Kidney tubule cell (primary cell): ENCODE measurements at regions not wholly inside any gene's neighbourhood (a gene's known extent, or its start where the extent isn't known, plus 50 kb on each side); places are given as distances from the start of the nearest gene placed in this dataset.
A peak's percentile ranks its signal among the peaks of the same experiment; 100 is the strongest.

Source experiments
- DNase-seq: peaks from one replicate; pipeline ENCODE4 v3.0.0-alpha.2; 2018; ENCODE audit warnings: low spot score

DNA sequence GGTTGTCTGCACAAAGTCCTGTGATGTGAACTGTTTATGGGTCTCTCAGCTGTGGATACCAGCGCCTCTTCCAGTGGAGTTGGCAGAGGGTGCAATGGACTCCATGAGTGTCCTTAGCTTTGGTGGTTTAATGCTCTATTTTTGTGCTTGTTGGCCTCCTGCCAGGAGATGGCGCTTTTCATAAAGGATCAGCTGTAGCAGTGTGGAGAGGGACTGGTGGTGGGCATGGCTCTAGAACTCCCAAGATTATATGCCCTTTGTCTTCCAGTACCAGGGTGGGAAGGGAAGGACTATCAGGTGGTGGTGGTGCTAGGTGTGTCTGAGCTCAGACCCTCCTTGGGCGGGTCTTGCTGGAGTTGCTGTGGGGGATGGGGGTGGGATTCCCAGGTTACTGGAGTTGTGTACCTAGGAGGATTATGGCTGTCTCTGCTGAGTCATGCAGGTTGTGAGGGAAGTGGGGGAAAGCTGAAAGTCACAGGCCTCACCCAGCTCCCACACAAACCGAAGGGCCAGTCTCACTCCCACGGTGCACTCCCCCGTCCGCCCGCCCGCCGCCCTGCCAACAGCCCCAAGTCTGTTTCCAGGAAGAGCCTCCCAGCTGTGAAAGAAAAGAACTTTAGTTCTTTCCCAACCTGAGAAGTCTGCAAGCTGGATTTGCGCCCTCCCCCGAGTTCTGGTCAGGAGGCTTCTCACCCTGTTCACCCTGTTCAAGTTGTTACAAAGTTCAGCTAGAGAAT is 108.1 kb downstream of the MARCO start:
- peak; percentile 24 for DNase-seq
